IMR-90 (cell line): ENCODE measurements at regions not wholly inside any gene's neighbourhood (a gene's known extent, or its start where the extent isn't known, plus 50 kb on each side); places are given as distances from the start of the nearest gene placed in this dataset.

Experiments used
- CTCF ChIP-seq: conservative IDR thresholded peaks from 2 replicates; pipeline ENCODE4 v1.5.1; 2012; ENCODE audit warnings: mild to moderate bottlenecking, low read depth, low read length, improper control_type of control experiment
- MAFK ChIP-seq: IDR thresholded peaks from 2 replicates; pipeline ENCODE4 v1.6.1; 2012; ENCODE audit warnings: low read depth, low read length, improper control_type of control experiment
- POLR2A ChIP-seq: IDR thresholded peaks from 2 replicates; pipeline ENCODE4 v1.6.1; 2012; ENCODE audit warnings: mild to moderate bottlenecking, low read depth, low read length
- USF2 ChIP-seq: fragments of 150-350 bp; IDR thresholded peaks from 2 replicates; pipeline ENCODE4 v1.6.1; 2017; ENCODE audit warnings: mild to moderate bottlenecking, antibody characterized with exemption, low read length, low read depth

- TF ChIP-seq USF2 (no peak), CTCF (no peak), MAFK (no peak), POLR2A (no peak)
Observed at GRCh38 chr15:81723701-81724100, 322.1 kb downstream of the MEX3B start.
